GM21526 (cell line): ENCODE measurements at regions not wholly inside any gene's neighbourhood (a gene's known extent, or its start where the extent isn't known, plus 50 kb on each side); places are given as distances from the start of the nearest gene placed in this dataset.
"Not testable (repeated sequence)": the region's sequence is repeated elsewhere in the genome, so short reads cannot be mapped to it uniquely, and the experiment has no call there.

Experiments used
- ATAC-seq: cut with Tn5 transposase; IDR thresholded peaks from one replicate; pipeline ENCODE4 v1.9.1; 2021; ENCODE audit warnings: moderate library complexity; ENCODE audit not compliant: unreplicated experiment, low FRiP score

DNA sequence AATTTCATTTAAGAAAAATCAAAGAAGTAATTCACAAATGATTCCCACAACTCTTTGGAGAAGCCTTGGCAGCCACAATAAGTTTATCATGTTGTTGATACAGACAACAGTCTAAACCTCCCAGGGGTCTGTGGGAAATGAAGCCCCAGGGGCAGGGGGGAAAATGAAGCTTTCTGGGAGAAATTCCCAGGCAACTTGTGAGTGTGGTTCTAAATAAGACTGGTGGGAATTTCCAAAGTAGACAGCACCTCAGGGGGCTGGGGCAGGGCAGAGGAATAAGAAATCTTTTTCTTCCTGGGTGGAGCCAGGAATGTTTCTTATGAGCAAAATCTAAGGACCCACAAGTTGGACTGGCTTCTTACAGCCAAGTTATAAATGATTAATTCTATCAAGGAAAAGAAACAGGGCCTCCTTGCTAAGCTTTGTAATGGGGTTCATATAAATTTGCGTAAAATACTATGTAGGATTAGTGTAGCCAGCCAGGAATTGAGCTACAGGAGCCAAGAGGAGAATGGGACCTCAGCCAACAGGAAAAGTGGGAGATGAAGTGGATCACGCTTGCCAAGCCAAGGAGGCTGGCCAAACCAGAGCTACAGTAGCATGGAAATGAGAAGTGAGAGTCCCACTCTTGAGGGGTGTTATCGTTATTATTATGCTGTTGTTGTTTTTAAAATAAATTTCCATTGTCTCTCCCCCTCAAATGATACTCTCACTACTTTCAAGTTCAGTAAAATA is 182.9 kb upstream of the FAR2 start:
- no peak for ATAC-seq

- ATAC-seq, result no peak
These were observed 181.7 kb upstream of the FAR2 start for GRCh38 chr12:28967426-28967825.

- no peak for ATAC-seq
These were observed 175.6 kb upstream of the FAR2 start for GRCh38 chr12:28973491-28973890.

GRCh38 chr12:28974166-28974565 is 174.9 kb upstream of the FAR2 start:
- no peak for ATAC-seq

DNA sequence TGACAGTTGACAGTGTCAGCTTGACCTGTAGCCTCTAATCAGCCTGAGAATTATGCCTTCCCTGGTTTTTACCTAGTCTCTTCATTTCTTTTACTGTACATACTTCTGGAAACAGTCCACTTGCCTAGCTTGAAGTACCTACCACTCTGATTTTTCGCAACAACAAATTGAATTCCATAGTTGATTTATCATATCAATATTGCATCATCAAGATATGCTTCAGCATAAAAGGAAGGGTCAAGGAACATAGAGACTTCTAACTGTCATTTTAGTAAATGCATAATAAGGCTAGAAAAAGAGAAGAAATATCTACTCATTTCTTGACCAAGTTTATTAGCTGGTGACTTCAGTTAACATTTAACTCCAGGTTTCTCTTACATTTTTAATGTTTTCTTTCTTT is 174.2 kb upstream of the FAR2 start:
- ATAC-seq, result no peak

DNA sequence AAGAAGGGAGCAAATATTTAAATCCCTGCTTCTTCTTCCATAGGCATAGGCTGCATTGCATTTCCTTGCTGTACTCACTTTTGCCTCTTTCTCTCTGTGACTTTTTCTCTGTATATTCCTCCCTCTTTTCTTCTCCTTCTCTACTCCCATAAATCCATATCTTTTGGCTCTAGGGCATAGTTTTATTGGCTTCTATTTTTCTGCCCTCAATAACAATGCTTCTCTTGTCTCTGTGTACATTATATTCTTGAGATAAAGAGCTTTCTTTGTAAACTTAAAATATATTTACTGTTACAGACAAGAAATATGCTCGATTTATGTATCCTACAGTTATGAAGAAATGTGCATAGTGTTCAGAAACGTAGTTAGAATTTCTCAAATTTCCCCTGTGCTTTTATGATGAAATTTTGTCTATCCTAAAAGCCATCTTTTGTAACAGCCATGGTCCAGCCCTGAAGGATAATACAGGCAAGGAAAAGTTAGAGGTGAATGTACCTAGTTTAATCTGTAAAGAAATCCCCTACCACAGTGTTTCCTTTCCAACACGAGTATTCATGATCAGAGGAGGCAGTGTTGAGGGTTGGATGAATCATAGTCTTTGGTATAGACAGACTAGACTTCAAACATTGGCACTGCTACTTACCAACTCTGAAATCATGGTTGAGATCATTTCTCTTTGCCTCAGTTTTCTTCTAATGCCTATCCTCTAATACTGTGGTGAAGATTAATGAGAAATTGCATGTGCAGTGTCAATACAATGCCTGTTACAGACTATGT is 173.3 kb upstream of the FAR2 start:
- ATAC-seq, result no peak

DNA sequence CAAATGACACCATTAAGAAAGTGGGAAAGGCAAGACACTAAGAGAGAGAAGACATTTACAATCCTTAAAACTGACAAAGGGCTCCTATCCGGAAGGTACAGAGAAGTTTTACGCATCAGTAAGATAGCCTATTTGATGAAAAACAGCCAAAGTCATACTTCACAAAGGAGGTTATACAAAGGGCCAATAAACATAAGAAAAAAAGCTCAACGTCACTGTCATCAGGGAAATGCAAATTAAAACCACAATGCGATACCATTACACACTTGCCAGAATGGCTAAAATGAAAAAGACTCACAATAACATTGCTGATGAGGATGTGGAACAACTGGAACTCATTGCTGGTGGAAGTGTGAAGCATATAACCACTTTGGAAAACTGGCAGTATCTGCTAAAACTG is 168.6 kb upstream of the FAR2 start:
- no peak for ATAC-seq

GRCh38 chr12:28987538-28988324 is 161.3 kb upstream of the FAR2 start:
- no peak for ATAC-seq

DNA sequence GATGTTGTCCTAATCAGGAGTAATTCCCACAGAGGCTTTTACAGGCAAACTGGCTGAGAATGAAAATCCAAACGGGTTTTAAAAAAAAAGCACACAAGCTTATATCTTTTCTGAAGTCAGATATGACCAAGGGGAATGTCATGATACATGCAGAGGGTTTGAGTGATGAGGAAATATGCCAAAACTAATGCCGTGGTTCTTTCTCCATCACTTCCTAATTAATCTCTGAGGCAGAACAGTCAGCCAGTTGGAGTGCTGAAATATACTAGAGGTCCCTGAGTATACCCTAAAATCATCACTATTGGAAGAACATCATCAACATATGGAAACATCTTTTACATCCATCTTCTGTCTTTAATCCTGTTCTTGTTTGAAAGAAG is 160.8 kb upstream of the FAR2 start:
- ATAC-seq, result no peak

DNA sequence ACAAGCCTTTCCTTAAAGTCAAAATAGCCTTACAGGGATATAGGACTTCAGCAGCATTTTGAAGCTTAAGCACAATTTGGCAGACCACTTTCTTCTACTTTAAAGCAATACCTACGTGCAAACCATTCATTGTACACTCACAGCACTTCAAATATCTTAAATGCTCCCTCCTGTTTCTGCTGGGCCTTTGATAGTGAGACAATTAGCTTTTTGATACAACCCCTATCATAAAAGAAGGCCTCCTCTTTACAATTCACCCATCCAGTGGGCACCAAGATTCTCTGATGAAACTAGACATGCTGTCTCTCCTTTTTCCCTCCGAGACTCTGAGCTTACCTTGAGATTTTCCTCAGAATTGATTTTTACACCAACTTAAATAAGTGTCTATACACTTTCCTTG is 157.5 kb upstream of the FAR2 start:
- no peak for ATAC-seq

- no peak for ATAC-seq
These were observed 155.4 kb upstream of the FAR2 start for GRCh38 chr12:28993720-28994119.

GRCh38 chr12:28994179-28994715 is 154.8 kb upstream of the FAR2 start:
- no peak for ATAC-seq

DNA sequence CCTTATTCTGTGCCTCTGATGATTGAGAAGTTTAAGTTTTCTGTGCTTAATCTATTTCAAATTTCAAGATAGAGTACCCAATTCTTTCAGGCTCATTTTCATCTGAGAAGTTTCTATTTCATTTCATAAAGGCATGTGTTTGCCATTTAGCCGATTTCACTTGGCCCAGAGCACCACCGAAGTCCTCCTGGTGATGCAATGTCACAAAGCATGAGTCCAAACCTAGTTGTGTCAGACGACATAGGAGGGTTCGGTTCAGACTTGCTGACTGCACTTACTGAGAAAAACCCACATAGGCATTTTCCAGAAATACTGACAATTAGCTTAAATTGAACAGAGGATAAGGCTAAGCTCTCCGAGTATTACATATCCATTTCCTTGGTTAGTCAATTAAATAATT is 152.4 kb upstream of the FAR2 start:
- ATAC-seq, result no peak

- no peak for ATAC-seq
These were observed 150.4 kb upstream of the FAR2 start for GRCh38 chr12:28998662-28999120.

DNA sequence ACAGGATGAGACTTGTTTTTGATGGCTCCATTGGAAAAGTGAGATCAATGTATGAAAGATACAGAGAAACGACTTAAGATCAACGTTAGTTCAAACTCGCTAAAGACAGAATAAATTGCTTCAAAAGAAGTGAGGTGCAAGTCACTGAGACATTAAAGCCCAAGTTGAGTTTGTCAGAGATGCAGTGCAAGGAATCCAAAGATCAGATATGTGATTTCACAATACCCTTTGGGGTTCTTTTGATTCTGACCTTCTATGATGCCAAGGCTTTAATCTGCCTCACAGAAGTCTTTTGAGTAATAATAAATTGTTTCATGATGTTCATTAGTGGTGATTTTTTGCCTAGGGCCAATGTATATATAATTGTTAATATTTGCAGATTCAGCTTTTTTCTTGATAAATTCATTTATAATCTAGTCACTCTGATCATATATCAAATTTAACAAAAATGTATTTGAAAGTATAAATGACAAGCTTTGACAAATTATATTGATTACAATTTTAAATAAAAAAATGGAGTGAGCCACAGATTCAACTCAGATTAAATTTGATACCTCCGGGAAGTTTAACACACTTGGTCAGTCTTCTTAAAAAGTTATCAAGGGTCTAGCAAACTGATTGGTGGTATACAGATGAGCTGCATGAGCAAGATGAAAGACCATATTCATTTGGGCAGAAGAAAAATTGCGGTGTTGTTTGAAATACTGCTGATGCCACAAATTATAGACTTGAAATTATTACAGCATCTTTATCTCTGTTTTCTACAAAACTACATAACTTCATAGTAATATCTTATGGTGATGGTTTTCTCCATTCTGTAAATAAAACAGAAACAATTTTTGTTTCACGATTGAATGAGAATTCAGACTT is 144.8 kb upstream of the FAR2 start:
- ATAC-seq, result no peak

GRCh38 chr12:29004936-29005304 is 144.2 kb upstream of the FAR2 start:
- ATAC-seq, result no peak

GRCh38 chr12:29008786-29009185 is 140.3 kb upstream of the FAR2 start:
- ATAC-seq, result no peak

DNA sequence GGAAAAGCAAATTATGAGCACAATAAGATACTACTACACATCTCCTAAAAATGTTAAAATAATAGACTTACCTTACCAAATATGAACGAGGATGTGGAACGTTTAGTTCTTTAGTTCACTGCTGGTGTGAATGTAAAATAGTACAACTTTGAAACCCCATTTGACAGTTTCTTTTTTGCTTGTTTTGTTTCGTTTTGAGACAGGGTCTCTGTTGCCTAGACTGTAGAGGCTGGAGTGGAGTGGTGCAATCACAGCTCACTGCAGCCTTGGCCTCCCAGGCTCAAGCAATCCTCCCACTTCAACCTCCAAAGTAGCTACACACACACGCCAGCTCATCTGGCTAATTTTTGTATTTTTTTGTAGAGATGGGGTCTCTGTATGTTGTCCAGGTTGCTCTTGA is 136.4 kb upstream of the FAR2 start:
- ATAC-seq, result no peak

DNA sequence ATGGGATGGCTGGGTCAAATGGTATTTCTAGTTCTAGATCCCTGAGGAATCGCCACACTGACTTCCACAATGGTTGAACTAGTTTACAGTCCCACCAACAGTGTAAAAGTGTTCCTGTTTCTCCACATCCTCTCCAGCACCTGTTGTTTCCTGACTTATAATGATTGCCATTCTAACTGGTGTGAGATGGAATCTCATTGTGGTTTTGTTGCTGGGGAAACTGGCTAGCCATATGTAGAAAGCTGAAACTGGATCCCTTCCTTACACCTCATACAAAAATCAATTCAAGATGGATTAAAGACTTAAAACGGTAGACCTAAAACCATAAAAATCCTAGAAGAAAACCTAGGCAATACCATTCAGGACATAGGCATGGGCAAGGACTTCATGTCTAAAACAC is 131.5 kb upstream of the FAR2 start:
- not testable (repeated sequence) for ATAC-seq

GRCh38 chr12:29023436-29024076 is 125.5 kb upstream of the FAR2 start:
- ATAC-seq, result no peak
